ENCODE measurements at regions not wholly inside any gene's neighbourhood (a gene's known extent, or its start where the extent isn't known, plus 50 kb on each side); places are given as distances from the start of the nearest gene placed in this dataset.

DNA sequence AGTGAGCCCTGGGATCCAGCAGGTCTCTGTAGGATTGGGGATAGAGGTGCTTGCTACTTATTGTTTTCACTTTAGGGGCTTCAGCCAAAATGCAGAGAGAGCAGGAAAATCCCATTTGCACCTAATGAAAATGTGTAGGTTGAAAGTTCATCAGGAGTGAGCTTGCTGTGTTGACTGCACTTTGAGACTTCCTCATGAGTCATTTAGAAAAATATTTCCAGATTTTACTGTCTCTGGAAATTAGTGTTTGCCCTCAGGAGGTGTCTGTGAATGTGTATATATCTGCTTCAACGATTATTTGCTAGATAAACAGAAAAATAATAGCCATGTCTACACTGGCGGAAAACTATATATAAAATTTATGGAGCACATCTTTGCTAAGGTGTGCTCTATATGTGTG is 159.3 kb downstream of the CAND1 start:
- DNase-seq: no peak

DNA sequence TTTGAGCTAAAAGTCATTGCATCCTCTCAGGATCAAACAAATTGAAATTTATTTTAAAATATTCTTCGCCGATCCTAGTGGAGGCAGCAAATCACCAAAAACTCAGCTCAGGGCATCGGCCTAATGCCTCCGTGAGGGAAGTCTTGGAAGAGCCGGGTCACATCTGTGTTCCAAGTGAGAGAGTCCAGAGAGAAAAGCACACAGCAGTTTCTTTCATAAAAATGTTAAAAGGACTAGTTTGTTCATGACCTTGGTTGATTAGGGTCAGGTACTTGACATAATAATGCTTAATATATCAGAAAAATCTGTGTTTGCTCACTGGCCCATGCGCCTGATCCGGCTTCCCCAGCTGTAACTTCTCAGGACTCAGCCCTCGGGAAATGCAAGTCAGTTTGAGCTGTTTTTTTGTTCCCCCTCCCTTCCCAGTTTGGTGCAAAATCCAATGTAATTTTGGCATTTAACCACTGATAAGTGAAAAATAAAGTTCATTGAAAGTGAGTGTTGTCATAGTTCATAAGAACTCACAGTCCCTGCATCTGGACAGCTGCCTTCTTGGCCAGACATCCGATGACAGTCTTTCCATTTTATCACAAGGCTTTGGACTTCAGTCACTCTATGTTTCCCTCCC is 161.7 kb downstream of the CAND1 start:
- no peak for DNase-seq

DNA sequence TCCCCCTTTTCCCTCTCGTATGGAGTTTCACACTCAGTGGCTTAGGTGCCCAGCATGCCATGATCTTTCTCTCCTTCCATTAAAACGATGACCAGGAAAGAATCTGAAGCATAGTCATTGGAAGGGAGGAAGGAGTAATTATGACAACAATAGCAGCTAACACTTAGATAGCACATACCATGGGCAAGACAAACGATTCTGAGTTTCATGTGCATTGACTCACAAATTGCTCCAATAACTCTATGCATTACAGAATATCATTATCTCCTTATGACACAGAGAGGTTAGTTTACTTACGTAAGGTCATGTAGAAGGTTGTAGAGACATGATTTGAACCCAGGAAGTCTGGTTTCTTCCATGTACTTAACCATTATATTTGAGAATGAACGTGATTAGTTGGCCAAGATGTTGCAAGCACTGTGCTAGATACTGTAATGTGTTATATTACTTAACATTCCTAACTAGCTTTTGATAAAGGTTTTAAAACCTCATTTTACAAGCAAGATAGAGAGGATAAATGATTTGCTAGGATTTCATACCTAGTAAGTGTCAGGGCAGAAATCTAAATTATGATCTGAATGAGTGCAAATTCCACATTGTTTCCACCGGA is 162.4 kb downstream of the CAND1 start:
- no peak for DNase-seq

DNA sequence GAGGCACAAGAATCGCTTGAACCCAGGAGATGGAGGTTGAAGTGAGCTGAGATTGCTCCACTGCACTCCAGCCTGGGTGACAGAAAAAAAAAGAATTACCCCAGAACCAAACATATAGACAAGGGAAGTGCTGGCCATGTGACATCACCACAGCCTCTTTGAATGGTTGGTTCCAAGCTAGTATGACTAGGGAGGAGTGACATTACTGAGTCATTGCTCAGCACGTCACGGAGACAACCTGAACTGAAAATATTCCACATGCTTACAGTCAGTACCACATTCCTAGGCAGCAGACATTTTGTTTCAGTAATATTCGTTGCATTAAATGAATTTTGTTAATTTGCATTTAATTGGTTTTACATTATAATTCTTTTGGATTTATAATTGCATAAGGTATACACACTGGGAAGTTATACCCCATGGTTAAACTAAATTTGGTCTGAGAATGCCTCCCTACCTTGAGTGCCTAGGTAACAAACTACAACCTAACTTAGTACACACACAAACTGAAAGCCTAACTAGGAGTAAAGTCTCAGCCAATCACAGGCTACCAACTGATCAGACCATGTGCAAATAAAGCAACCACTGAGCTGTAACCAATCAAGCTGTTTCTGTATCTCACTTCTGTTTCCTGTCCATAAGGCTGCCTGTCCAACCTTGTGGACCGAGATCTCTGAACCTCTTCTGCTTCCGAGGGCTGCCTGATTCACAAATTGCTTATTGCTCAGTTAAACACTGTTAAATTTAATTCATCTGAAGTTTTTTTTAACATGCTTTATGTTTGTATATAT is 164.4 kb downstream of the CAND1 start:
- DNase-seq: no peak

DNA sequence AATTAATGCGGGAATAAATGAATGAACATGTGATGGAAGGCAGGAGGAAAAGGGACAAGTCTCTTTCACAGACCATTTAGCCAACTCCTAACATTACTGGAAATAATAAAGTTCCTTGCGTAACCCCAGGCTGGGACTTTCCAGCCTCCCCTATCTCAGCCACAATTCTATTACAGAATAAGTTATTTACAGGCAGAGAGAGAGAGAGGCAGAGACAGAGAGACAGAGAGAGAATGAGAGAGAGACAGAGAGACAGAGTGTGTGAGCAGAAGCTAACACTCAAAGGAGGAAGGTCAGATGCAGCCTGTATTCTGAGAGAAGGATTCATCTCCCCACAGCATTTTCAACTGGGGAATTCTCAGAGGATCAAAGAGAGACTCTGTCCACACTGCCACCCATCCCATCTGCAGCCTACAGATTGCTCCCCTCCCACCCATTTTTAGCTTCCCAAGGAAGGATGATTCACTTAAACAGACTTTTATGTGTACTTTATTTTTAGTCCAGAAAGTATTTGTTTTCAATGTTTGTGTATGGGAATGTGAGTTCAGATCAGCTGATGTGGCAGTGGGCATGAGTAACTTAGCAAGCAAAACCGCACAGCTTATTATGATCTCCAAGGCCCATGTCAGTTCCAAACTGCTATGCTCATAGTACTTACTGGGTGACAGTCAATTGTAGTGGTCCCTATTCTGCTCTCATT is 165.7 kb downstream of the CAND1 start:
- no peak for DNase-seq

DNA sequence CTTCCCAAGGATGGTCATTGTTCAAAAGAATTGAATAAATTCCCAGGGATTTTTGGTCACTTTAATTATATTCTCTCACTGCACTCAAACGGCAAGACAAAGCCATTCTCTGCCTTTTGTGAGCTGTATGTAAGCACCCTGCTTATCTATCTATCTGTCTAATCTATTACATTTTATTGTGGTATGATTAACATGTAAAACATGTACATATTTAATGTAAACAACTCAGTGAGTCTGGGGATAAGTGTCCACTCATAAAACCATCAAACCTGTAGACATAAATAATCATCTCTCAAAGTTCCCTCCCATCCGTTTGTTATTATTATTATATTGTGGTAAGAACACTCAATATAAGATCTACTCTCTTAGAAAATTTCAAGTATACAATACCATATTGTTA is 167.1 kb downstream of the CAND1 start:
- no peak for DNase-seq

DNA sequence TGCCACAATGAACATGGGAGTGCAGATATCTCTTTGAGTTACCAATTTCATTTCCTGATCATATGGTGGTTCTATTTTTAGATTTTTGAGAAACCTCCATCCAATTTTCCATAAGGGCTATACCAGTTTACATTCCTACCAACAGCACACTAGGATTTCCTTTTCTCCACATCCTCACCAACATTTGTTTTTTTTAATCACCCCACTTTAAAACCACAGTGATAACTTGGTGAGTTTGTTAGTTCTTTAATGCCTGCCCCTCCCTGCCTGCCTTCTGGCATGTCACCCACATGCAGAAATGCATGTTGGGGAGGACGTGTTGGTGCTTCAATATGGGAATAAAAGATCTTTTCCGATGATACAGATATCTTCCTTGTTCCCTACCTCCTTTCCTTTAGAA is 167.9 kb downstream of the CAND1 start:
- DNase-seq: no peak

DNA sequence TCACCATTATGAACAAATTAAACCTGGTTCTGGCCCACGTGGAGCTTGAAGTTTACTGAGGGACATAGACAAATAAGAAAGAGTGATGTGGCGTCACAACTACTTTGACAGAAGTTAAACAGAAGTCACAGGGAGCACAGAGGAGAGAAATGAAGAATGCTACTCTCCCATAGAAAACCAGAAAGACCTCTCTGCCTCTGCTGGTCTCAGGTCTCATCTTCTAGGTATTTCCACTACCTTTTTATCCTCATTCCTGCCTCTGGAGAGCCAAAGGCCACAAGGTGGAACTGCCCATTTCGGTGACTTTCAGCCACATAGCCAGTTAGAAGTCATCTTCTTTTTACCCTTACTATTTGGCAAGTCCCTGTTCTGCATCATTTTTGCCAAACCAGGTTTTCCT is 170.5 kb downstream of the CAND1 start:
- DNase-seq: no peak

DNA sequence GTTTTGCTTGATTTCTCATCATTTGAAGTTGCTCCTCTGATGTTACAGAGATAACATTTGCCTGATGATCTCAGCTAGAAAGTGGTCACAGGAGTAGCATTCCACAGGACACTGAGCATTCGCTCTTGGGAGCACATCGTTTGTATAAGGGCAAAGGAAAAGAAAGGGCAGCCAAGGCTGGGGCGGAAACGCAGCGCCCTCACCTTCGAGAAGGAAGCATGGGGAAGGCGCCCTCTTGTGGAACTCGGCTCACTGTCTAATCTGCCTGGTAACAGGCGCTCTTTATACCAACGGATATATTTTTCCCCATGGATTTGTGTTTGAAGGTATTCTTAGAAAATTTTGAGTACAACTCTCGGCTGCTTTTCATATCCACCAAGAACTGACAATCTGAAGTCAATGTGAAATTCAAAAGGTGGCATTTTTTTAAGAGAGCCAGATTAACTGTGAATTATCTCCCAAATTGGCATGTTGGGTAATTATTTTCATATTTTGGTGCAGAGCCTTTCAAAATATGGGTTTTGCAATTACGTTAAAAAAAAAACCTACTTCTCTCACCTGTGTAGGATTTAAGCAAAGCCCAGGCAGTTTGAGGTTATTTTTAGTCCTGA is 172.7 kb downstream of the CAND1 start:
- peak; percentile 78 for DNase-seq

DNA sequence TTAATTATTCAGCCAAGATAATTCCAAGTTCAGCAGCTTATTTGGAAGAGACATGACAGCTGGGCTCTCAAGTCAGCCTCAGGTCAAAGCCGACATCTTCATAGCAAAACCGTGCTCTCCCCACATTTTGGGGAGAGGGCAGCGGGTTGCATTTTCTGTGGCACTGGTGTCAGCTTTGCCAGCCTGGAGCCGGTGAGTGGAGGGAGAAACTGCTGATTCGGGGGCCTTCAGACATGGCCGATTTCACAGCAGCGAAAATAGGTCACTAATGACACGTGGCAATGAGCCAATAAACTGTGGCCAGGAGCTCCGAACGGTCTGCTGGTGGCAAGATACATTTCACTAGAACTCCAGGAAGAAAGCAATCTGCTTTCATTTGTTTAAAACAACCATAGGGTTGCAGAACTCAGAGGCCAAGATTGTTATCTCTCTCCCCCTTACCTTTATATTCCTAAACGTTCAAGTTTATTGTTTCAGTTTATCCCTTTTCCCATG is 173.2 kb downstream of the CAND1 start:
- no peak for DNase-seq

DNA sequence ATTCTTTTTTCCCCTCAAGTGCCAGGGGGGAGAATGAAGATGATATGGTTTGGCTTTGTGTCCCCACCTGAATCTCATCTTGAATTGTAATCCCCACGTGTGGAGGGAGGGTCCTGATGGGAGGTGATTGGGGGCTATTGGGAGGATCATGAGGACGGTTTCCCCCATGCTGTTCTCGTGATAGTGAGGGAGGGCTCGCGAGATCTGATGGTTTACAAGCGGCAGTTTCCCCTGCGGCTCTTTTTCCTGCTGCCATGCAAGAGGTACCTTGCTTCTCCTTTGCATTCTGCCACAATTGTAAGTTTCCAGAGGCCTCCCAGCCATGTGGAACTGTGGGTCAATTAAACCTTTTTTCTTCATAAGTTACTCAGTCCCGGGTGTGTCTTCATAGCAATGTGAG is 173.7 kb downstream of the CAND1 start:
- DNase-seq: no peak

DNA sequence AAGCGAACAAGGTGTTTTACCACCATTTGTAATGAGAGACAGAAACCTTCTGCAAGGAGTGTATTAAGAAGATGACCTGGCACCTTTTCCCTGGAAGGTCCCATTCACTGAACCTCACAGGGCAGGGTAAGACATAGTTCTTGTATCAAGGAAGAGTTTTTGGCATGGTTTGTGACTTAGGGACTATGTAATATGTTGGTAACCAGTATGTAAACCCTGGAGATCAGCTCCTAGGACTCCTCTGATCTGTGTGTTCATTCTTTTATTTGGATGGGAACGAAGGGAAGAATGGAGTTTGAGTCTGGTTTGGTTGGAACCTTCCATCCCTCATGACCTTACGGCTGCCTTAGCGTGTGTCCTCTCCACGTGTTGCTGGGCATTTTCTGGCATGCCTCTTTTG is 175.4 kb downstream of the CAND1 start:
- DNase-seq: no peak

DNA sequence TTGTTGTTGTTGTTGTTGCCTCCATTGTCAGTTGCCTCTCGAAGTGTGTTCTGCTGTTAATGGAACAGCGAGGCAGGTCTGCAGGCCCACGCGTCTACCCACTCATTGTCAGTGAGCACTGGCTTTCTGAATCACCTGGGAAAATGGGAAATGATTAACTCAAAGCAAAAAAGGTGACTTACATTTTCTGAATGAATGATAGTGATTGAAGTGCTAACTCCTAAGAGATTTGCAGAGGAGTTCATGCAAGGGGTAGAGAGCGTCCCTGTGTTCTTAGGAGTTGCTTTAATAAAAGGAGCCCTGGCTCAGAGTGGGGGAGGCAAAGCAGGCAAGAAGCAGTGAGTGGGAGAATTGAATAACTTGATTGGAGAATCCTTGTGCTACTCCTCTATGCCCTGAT is 177.6 kb downstream of the CAND1 start:
- DNase-seq: no peak

DNA sequence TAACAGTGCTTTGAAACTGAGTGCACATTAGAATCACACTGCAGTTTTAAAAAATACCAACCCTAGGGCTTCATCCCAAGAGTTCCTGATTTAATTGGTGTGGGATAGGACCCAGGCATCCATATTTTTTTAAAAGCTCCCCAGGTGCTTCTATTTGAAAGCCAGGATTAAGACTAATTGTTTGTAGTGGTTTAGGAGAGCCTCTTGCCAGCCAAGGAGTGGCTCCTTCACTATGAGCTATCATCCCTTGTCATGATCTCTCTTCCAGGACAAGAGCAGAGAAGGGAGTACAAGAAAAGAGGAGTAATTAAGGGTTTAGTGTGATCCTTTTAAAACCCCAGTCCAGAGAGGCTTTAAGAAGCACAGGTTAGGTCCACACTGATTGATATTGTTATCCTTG is 178.0 kb downstream of the CAND1 start:
- DNase-seq: no peak

DNA sequence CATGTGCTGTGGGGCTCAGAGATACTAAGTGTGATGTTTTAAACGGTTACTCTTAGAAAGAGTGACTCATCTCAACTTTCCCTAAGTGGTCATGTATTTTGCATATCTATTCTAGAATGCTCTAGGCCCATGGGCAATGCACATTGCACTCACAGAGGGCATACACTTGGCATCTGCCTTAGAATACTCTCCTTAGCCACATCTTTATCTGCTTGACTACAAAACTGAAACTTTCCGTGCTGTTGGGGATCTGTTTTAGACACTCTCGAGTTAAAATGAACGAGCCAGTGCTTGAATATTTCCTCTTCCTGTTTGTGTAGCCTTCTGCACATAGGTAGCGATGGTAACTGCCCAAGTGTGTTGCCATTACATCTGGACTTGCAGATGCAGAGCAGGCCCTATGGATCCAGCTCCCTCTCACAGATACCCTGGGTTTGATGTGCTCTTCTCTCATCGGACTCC is 180.5 kb downstream of the CAND1 start:
- peak; percentile 31 for DNase-seq

DNA sequence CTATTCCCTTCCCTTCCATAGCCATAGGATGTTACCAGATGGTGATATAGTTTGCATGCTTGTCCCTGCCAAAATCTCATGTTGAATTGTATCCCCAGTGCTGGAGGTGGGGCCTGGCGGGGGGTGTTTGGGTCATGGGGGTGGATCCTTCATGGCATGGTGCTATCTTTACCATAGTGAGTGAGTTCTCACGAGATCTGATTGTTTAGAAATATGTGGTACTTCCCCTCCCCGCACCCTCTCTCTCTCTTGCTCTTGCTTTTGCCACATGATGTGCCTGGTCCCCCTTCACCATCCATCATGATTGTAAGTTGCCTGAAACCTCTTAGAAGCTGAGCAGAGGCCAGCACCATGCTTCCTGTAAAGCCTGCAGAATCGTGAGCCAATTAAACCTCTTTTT is 181.3 kb downstream of the CAND1 start:
- DNase-seq: no peak

DNA sequence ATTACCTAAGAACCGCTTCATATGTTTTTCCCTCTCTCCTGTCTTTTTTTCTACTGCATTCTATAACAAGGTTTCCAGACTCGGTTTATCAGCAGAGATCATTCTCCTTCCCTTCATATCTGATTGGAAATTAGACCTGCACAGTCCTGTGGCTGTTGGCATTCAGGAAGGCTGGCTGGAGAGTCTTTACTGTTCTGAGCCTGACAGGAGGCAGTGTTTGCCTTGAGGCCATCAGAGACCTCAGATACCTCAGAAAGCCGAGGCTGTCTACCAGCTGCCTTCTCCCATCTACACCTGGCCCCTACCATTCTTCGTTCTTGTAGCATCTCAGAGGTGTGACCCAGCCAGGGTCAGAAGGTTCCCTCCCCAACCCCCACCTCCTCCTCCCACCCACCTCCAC is 182.0 kb downstream of the CAND1 start:
- no peak for DNase-seq

DNA sequence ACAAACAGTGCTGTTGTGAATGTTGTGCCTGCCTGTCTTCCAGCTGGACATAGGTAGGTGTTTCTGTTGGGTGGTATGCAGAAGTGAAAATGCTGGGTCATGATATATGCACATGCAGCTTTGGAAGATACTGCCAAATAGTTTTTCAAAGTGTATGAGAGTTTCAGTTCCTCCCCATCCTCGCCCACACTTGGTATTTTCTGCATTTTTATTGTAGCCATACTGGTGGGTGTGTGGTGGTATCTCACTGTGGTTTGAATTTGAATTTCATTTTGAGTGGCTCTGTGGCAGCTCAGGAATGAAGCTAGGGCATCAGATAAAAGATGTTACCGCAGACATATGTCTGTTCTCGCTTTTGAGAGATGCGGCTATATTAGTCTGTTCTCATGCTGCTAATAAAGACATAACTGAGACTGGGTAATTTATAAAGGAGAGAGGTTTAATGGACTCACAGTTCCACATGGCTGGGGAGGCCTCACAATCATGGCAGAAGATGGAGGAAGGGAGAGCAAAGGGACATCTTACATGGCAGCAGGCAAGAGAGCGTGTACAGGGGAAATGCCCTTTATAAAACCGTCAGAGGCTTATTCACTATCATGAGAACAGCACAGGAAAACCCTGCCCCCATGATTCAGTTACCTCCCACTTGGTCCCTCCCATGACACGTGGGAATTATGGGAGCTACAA is 183.1 kb downstream of the CAND1 start:
- DNase-seq: peak; percentile 61

DNA sequence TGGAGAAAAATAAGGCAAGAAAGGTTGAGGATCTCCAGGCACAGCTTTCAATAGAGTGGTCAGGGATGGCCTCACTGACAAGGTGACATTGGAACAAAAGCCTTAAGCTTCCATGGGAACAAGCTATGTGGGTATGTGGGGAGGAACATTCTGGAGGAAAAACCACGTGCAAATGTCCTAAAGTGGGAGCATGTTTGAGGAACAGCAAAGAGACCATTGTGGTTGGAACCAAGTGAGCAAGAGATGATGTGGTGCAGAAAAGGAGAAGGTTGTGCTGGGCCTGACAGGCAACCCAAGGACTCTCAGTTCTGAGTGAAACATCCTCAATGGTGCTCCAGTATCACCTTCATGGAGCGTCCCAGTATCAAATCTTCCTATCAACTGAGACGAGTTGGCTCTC is 184.0 kb downstream of the CAND1 start:
- DNase-seq: no peak

DNA sequence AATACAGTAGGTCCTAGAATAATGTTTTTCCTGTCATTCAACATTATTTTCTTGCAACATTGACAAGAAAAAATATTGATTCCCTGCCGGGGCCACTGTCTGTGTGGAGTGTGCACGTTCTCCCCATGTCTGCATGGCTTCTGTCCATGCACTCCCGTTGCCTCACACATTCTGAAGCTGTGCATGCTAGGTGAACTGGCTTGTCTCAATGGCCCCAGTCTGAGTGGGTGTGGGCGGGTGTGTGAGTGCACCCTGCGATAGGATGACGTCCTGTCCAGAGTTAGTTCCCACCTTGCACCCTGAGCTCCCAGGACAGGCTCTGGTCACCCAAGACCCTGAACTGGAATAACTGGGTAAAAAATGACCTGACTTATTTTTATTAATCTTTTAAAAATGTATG is 186.1 kb downstream of the CAND1 start:
- no peak for DNase-seq

DNA sequence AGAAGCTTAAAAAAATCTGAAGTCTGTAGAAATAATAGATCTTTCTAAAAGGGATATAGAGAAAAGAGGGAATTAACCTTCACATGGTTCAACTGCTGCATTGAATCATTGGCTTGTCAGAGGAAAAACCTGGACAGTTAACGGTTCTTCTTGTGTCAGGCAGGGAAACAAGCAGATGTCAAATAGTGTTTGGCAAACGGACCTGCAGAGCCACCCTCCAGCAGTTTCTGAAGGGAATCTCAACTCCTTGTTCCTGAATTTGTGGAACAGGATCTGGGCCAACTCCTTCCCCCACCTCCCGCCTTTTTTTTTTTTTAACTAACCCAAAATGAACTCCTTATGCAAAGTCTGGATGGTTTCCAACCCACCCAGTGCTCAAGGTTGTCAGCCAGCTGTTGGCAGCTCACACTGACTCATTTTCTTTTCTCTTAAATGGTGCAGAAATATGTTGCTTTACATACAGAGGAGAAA is 187.3 kb downstream of the CAND1 start:
- DNase-seq: no peak

DNA sequence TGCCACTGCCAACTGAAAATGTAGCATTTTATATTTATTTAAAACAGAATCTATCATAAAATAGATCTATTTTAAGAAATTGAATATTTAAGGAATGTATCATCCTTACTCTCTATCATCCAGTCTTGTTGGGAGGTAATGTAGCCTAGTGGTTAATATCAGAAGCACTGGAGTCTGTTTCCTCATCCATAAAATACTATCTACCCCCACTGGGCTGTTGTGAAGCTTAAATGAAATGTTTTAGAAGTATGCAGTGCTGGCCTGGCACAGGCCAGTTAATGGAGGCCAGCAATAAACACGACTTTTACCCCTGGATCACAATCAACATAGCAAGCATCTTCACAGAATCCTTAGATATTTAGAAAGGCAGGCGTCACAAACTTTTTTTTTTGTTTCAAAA is 188.0 kb downstream of the CAND1 start:
- DNase-seq: no peak
